ENCODE measurements at regions not wholly inside any gene's neighbourhood (a gene's known extent, or its start where the extent isn't known, plus 50 kb on each side); places are given as distances from the start of the nearest gene placed in this dataset.

DNA sequence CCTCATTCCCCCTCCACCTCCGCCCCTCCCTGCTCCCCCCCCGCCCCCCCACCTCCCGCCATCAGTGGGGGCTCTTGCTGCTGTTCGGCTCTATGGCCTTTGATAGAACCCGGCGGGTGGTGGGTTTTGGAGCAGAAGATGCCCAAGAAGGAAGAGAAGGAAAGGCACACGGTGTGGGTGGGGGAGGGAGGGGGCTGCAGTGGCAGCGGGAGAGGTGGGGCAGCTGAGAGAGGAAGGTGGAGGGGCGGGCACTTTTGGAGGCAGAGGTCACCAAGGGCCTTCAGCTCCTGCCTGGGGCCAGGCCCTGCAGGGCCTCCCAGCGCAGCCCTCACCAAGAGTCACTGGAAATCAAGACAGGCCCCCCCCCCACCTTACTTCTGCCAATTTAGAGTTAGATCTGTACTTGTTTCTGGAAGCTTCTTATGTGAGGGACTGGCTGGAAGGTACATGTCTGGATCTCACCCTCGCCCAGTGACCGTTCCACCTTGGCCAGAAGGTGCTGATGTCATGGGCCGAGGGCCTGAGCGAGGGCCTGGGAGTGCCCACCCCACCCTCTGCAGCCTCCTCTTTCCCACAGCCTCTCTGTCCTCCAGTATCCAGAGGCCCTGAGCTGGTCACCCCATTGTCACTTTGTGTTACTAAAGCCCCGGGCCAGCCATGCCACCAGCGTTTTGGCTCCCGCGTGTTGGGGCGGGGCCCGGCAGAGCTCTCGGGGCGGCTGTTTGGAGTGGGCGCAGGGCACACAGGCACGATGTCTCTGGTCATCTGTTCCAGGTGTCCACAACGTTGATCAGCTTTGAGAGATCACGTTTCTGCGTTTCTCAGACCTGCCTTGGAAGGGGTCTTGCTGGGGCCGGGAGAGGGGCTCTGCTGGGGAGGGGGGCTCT is 153.9 kb downstream of the KIF26A start:
- peak; percentile 5 for DNase-seq

DNA sequence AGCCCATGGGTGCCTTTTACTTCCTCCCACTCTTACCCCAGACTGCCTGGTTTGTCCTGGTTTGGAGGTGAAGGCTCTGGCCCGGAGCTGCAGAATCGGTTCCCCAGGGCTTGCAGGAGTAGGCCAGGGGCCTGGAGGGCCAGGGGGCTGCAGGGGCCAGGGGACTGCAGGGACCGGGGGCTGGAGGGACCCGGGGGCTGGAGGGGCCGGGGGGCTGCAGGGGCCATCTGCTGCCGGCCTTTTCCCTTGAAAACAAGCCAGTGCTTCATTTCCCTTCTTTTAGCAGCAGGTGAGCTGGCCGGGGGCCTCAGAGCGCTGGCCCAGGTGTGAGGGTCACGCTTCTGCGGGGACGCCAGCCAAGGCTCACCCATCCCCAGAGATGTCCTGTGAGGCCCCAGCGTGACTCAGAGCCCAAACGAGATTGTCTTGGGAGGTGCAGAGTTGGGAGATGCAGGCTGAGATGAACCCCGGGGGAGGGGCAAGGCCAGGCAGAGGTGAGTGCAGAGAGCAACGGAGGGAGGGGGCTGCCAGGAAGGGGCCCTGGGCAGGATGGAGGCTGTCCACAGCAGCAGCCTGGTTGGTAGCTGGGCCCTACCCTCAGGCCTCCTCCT is 154.9 kb downstream of the KIF26A start:
- DNase-seq: peak; percentile 8

GRCh38 chr14:104293851-104294627 is 155.7 kb downstream of the KIF26A start:
- peak; percentile 5 for DNase-seq

GRCh38 chr14:104294628-104294982 is 156.2 kb downstream of the KIF26A start:
- peak; percentile 2 for DNase-seq

DNA sequence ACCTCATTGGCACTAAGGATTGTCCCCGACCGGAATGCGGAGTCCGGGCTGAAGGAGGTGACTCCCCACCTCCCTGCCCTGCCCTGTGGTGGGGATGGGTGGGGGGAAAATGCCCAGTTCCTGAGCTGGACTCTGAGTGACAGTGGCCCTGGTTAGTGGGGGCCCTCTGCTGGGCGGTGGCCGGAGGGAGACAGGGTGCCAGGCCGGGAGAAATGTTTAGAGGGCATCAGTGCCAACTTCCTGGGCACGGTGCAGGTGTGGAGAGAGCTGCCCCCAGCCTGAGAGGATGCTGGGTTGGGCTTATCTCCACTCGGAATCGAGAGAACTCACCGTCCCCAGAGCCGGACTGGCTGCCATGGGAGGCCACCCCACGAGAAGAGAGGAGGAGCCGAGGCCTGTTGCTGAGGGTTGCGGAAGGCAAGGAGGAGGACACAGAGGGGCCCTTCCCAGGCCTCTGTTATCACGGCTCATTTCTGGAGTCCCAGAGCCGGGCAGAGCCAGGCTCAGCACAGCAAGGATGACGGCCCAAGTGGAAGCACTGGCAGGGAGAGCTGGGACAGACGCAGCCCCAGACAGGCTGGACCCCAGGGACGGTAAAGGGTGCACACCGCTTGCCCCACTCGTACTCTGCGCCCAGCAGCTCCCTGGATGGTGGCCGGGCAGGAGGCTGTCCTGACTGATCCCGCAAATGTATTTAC is 156.7 kb downstream of the KIF26A start:
- DNase-seq: peak; percentile 7

DNA sequence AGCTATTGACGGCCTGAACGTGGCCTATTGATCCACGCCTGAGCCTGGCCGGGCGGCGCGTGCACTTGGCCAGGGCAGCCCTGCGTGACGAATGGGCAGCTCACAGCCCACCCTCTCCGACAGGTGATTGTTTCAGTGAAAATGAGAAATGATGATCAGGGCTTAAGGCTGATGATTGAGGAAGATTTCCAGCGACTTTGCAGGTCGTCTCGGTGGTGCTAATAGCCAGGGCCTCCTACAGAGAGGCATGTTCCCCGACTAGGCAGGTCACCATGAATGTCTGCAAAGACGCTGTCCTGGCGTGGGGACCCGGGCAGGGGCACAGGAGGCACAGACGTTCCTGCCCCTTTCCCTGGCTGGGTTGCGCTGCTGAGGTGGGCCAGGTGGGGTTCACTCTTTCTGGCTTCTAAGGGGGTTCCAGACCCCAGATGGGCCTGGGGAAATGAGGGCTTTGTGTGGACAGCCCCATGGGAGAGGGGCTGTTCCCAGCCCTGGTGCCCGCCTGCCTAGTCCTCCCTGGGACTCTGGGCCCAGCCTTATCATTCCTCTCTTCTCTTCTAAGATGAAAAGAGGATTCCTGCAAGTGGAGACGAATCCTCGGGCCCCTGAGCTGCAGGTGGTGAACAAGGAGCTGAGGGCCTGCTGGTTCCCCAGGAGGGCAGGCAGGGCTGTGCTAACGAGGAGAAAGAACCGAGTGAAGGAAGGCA is 157.4 kb downstream of the KIF26A start:
- DNase-seq: no peak

- DNase-seq: no peak
These were observed 158.3 kb downstream of the KIF26A start for GRCh38 chr14:104296388-104297312.

- no peak for DNase-seq
These were observed 158.9 kb downstream of the KIF26A start for GRCh38 chr14:104297313-104297704.

DNA sequence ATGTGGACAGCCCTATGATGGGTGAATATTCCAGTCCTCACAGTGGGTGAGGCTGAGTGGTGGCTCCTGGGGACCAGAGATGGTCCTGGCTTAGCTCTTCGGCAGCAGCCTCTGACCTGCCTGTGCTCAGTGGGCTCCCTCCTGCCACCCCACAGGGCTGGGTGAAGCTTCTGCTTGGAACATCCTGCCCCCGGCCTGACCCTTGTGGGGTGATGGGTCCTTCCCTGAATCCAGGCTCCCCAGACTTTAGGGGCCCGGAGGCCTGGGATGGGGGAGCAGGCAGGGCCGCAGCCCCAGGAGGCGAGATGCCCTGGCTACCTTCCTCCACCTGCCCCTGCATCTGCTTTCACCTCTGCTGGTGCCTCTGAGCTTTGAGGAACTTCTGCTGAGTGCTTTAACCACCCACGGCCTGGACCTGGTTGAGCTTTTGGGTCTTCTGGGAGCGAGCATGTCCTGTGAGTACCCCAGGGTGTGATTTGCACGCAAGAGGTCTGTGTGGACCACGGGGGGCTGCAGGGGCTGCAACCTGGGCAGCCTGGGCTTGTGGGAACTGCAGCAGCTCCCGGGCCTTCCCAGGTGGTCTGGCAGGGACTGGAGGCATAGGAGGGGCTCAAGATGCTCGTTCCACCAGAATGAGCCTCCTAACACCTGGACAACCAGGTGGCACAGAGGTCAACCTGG is 159.5 kb downstream of the KIF26A start:
- DNase-seq: no peak

DNA sequence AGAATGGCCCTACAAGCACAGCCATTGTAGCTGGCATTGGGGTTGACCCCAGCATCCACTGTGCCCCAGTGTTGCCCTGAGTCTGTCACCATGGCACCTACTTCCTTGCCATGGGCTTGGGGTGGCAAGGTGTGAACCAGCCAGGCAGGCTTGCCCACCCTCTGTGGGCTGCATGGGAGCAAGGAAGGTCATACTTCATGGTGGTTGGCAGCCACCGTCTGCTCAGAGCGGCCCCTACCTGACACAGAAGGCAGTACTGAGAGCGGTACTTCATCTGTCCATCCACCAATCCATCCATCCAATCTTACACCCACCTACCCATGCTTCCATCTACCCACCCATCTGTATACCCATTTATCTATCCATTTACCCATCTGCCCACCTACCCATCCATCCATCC is 160.1 kb downstream of the KIF26A start:
- no peak for DNase-seq

- DNase-seq: no peak
These were observed 161.8 kb downstream of the KIF26A start for GRCh38 chr14:104299993-104300761.

- DNase-seq: no peak
These were observed 163.5 kb downstream of the KIF26A start for GRCh38 chr14:104301731-104302460.

DNA sequence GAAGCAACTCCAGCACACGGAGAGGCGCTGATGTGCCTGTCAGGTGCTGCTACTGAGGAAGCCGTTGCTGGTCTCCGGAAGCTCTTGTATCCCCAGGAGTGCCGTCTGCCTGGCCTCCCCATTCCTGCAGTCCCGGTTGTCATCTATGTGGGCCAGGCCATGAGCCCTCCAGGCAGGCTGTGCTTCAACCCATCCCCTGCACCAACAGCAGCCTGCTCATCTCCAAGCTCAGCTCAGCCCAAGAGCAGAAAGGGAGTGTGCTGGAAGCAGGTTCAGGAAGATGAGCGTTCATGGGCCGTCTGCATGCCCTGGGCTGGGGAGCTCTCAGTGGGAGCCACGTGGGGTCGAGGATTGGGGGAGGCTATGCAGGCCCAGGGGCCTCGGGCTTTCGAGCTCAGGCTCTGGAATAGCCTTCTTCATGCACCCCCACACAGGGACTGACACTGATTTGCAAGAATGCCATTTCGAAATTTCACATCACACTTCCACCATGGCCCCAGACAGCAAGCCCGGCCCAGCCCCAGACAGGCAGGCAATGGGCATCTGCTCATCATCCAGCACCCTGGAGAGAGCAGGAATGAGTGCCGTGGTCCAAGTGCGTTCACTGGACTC is 164.5 kb downstream of the KIF26A start:
- no peak for DNase-seq

DNA sequence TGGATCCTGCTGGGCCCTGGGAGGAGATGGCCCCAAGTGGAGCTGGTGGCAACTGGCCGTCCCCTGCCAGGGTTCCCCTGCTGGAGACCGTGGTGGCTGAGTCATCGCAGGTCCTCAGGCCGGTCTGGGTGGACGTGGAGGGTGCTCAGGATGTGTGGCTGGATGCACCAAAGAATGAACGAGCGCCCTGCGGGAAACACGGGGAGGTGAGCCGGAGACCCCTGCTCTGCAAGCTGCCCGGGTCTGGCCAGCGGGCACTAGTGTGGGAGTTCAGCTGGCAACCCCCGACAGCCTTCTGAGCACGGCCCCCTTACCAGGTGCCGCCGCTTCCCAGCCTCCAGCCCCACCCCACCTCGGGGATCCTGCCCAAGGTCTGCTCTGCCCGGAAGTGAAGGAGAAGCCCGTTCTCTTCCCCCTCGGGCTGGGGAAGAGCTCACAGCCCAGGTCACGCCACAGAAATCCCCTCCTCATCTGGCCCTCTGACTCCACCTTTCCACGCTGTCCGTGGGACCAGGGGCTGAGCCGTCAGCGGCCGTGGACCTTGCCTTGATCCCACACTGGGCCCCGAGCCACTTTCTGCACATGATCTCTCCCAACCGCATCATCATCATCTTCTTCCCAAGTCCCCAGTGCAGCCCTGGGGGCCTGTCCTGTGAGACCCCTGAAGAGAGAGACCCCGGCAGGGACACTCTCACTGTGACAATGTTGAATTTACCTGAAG is 165.5 kb downstream of the KIF26A start:
- DNase-seq: no peak

GRCh38 chr14:104304451-104305351 is 166.3 kb downstream of the KIF26A start:
- DNase-seq: no peak

DNA sequence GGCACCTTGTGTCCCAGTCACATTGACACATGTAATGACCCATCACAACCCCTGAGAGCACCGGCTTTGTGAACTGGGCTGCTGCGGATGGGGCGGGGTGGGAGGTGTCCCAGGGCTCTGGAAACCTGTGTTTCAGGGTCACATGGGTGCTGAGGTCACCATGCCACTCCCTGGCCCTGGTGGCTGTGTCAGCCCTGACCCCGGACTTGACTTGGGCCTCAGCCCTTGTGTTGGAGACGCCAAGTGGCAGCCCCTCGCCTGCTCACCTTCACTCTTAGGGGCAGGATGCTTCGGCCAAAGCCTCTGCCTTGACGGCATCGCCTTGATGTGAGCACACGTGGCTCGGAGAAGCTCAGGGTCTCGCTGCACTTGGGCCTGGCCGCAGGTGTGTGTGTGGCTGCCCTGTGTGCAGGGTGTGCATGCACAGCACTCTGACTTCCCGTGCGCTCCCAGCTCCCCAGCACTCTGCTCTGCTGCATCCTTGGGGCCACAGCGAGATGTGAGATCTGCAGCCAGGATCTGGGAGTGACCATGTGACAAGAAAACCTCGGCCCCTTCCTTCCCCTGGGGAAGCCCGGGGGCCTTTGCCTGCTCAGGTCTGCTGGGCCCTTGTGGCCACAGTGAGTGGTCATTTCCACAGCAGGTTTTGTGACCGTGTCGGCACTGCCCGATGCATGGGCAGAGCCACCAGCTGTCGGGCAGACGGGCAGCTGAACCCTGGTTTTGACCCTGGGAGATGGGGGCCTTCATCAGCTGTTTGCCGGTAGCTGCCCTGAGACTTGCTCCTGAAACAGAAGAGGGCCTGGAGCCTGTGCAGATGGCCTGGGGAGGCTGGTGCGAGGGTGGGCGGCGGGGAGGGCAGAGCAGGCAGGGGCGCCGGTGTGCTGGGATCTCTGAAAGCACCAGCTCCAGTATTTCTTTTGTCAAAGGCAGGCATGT is 167.4 kb downstream of the KIF26A start:
- peak; percentile 2 for DNase-seq
